Stimulated activated naive B cell treated with anti-CD40 and anti-IgM and Interleukin-4, amounts not matched to agents 10 μg/mL and 1 μg/mL and 100 μg/mL, for 72 hours (primary cell): ENCODE measurements at regions not wholly inside any gene's neighbourhood (a gene's known extent, or its start where the extent isn't known, plus 50 kb on each side); places are given as distances from the start of the nearest gene placed in this dataset.
A peak's percentile ranks its signal among the peaks of the same experiment; 100 is the strongest.
"Not testable (repeated sequence)": the region's sequence is repeated elsewhere in the genome, so short reads cannot be mapped to it uniquely, and the experiment has no call there.

Experiments used
- ATAC-seq, 2 donors: fragments of 150-1000 bp; cut with Tn5 transposase; replicated peaks; 2 replicates each; pipeline ENCODE4 v1.10.0; 2021; ENCODE audit warnings: moderate library complexity in 1 of 2
- DNase-seq: peaks from one replicate; pipeline ENCODE4 v3.0.0; 2021
- H3K27ac Mint-ChIP-seq: one replicate; pipeline ENCODE4 v1.8.0; 2022; ENCODE audit warnings: mild to moderate bottlenecking, mixed read lengths
- H3K27me3 Mint-ChIP-seq, 2 donors: one replicate each; pipeline ENCODE4 v1.8.0; 2022; ENCODE audit warnings: mixed read lengths in 2 of 2
- H3K36me3 Mint-ChIP-seq, 2 donors: one replicate each; pipeline ENCODE4 v1.8.0; 2022; ENCODE audit warnings: mixed read lengths in 2 of 2, mild to moderate bottlenecking in 1 of 2
- H3K4me1 Mint-ChIP-seq, 2 donors: one replicate each; pipeline ENCODE4 v1.8.0; 2022; ENCODE audit warnings: mixed read lengths in 2 of 2, mild to moderate bottlenecking in 1 of 2
- H3K4me3 Mint-ChIP-seq, 2 donors: one replicate each; pipeline ENCODE4 v1.8.0; 2022; ENCODE audit warnings: mild to moderate bottlenecking in 2 of 2, mixed read lengths in 2 of 2, moderate library complexity in 1 of 2
- H3K9me3 Mint-ChIP-seq, 2 donors: one replicate each; pipeline ENCODE4 v1.8.0; 2022; ENCODE audit warnings: mixed read lengths in 2 of 2, mild to moderate bottlenecking in 1 of 2

DNA sequence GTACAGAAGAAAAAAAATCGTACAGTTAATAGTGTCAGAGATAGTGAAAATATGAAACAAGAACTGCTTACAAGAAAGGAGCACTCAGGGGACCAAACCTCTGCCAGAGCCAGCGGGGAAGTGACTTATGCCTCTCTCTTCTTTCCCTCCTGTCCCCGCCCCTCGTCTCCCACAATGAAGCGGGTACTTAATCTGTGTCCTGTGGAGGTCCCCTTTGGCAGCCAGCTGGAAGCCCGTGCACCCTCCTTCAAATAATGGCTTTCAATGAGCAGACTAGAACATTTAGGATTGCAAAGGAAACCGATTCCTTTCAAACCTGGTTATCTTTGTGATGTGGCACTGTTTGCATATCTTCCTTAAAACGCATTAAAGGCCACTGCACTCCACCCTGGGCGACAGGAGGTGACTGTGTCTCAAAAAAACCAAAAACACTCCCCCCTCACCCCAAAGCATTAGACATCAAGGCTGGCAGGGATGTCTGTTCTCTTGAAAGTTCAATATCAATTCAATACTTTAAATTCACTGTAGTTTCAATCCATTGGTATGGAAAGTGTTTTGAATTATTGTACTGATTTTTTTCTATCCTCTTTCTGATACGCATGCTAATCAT lies 51.7 kb downstream of the PPIAL4C start:
- H3K27me3 Mint-ChIP-seq, DNase-seq, ATAC-seq, H3K9me3 Mint-ChIP-seq, H3K36me3 Mint-ChIP-seq: not testable (repeated sequence)
- Mint-ChIP-seq H3K27ac (peak overlapping the region; percentile 100), H3K4me1 (peaks cover 17 to 36% of the 10 kb centered on the region in 2 donors), H3K4me3 (peak overlapping the region; percentile 84 to 93)

DNA sequence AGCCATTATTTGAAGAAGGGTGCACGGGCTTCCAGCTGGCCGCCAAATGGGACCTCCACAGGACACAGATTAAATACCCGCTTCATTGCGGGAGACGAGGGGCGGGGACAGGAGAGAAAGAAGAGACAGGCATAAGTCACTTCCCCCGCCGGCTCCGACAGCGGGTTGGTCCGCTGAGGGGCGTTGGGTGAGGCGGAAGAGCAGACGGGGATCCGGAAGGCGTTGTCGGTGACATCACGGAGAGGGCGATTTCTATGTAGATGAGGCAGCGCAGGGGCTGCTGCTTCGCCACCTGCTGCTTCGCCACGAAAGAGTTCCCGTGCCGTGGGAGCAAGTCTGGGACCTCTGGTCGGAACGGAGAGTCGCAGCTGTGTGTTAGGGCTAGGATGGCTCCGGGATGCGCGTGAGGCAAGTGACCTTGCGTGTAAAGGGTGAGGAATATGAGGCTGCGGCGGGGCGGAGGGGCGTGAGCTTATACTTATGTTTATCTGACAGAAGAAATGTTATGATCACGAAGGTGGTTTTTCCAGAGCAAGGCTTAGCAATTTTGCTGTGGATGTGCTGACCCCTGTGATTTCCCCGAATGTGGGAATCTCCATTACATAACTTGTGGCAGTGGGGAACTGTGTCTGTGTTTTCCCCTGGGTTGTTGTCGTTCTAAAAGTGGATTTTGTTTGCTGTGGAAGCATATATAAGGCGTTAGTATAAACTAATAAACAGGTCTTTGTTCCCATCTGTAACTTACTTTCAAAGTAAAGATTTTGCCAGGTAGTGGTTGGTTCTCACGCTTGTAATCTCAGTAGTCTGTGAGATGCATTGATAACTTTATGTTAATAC lies 52.9 kb downstream of the PPIAL4C start:
- peak; percentile 83 to 87 for ATAC-seq
- DNase-seq = peak; percentile 91
- Mint-ChIP-seq H3K4me3 (peak overlapping the region; percentile 84 to 93), H3K27ac (peak overlapping the region; percentile 100), H3K4me1 (peaks cover 17 to 36% of the 10 kb centered on the region in 2 donors)
- H3K9me3 Mint-ChIP-seq, H3K27me3 Mint-ChIP-seq, H3K36me3 Mint-ChIP-seq: not testable (repeated sequence)

DNA sequence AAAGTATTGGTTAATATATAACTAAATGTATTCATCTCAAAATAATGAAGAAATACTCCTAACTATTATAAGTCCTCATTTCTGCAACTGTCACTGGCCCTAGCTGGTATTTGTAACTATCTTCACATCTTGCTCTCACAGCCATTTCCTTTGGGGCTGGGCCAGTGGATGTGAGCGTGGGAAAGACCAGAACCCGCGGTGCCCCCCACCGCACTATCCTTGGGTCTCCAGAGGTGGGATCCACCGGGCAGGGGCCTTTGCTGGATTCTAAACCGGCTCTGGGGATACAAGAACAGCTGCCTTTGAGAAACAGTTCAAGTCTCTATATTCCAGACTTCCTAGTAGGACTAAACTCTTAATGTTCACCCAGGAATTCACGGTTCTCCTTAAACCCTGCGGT lies 54.8 kb downstream of the PPIAL4C start:
- H3K27me3 Mint-ChIP-seq, H3K36me3 Mint-ChIP-seq, H3K9me3 Mint-ChIP-seq, DNase-seq, H3K27ac Mint-ChIP-seq, H3K4me3 Mint-ChIP-seq, ATAC-seq: not testable (repeated sequence)
- H3K4me1 Mint-ChIP-seq = peaks cover 17 to 36% of the 10 kb centered on the region in 2 donors

DNA sequence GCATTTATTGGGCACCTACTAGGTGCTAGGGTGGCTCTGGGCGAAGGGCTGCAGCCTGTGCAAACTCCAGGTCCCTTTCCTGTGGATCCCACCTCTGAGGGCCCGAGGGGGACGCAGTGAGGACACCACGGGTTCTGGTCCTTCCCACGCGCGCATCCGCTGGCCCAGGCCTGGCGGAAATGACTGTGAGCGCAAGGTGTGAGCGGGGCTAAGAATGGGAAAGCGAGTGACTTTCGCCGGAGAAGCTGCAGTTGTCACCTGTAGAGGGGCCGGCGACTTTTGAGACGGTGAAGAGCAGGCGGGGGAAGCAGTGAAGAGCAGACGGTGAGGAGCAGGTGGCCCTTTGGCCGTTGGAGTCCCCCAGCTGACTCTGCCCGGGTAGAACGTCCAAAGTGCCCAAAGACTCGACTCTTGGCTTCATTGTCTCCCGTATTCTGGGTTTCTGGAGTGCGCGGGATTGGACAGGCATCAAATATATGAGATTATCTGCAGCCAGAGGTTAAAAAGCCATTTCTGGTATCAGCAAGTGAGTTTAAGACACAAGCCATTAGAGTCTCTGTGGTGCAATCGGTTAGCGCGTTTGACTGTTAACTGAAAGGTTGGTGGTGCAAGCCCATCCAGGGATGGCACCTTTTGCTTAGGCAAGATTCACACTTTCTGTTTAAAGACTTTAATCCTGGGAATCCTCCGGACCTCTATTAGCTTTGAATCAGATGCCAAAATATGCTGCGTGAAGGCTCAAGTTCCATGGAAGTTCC lies 55.4 kb downstream of the PPIAL4C start:
- H3K4me3 Mint-ChIP-seq, H3K27me3 Mint-ChIP-seq, ATAC-seq, H3K9me3 Mint-ChIP-seq, H3K27ac Mint-ChIP-seq, DNase-seq, H3K36me3 Mint-ChIP-seq: not testable (repeated sequence)
- peaks cover 12 to 31% of the 10 kb centered on the region in 2 donors for H3K4me1 Mint-ChIP-seq

DNA sequence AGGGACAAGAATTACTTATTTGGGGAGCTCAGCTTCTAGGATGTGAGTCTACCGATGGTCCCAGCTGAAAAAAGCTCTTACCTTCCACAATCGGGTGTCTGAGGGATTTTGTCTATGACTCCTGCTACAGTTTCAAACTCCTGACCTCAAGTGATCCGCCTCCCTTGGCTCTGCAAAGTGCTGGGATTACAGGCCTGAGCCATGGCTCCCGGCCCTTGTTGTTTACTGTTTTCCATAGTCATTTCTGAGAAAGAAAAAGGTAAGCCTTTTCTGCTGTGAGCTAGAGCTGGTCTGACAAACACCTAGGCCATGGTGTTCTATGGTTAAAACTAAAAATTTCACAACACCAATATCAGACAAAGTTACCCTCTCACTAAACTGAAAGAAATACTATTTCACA lies 57.5 kb downstream of the PPIAL4C start:
- not testable (repeated sequence) for H3K27me3 Mint-ChIP-seq, ATAC-seq, H3K27ac Mint-ChIP-seq, H3K9me3 Mint-ChIP-seq, H3K36me3 Mint-ChIP-seq, DNase-seq, H3K4me3 Mint-ChIP-seq
- peaks cover 7 to 18% of the 10 kb centered on the region in 2 donors for H3K4me1 Mint-ChIP-seq

DNA sequence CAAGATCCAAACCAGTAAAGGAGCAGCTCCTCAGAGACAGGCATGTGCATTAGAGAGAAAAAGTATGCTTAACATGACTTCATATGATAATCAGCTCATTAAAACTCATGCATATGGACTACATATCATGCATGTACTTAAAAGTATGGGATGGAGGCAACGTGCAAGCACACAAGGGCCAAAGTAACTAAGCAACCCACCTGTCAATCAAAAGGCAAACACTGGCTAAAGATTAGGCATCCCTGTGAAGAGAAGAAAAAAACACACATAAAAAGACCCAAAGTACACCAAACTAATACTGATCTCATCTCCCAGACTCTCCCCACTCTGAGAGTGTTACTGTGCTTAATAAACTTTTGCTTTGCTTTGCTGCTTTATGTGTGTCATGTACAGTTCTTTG lies 61.2 kb downstream of the PPIAL4C start:
- ATAC-seq, H3K9me3 Mint-ChIP-seq, H3K4me3 Mint-ChIP-seq, H3K4me1 Mint-ChIP-seq, H3K27ac Mint-ChIP-seq, H3K27me3 Mint-ChIP-seq, H3K36me3 Mint-ChIP-seq, DNase-seq: not testable (repeated sequence)

DNA sequence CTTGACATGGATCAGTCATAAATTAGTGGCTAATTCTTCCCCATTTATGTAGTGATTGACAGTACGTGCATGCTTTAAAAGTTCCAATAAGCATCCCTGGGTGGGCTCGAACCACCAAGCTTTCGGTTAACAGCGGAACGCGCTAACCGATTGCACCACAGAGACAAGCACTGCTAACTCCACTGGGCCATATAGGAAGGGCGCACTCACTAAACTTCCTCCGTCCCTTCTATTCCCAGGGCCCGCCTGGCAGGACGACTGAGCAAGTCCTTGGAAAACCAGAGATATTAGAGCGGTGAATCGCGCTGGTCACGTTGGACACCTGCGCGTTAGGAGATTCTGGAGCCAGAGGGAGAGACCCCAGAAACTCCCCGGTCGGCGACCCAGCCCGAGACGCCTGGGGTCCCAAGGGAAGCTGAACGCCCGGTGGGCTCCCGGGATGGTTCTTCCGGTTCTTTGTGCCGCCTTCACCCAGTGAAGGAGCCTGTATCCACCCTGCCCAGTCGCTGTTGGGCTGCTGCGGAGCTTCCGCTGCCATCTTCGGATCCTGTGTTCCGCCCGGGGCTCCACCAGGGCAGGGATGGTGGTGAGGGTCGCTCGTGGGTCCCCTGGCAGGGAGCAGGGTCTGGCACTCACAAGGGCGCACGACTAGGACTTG lies 62.8 kb downstream of the PPIAL4C start:
- DNase-seq, H3K36me3 Mint-ChIP-seq, H3K27me3 Mint-ChIP-seq, H3K4me1 Mint-ChIP-seq, H3K9me3 Mint-ChIP-seq: not testable (repeated sequence)
- Mint-ChIP-seq H3K4me3 (peak overlapping the region; percentile 89 to 91), H3K27ac (peak overlapping the region; percentile 93)
- ATAC-seq = peak; percentile 60 to 67

DNA sequence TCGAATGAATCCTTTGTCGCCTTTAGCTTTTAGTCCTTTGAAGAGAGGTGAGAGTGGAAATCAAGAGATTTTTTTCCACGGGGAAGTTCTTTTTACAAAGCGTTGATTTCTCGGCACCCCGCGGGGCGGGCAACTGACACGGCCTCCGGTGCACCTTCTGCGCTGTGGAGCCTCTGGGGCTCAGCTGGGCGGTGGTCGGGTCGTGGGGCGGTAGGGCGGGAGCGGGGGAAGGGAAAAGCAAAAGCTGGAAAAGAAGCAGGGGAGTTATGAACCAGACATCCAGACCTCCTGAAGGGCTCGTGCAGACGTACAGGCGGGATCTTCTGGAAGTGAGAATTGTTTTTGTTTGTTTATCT lies 63.3 kb downstream of the PPIAL4C start:
- H3K9me3 Mint-ChIP-seq, H3K27ac Mint-ChIP-seq, H3K4me1 Mint-ChIP-seq, DNase-seq, H3K36me3 Mint-ChIP-seq, H3K27me3 Mint-ChIP-seq: not testable (repeated sequence)
- peak overlapping the region in 1 of 2 donors; percentile 67 for H3K4me3 Mint-ChIP-seq
- ATAC-seq = peak in 1 of 2 donors; percentile 12

DNA sequence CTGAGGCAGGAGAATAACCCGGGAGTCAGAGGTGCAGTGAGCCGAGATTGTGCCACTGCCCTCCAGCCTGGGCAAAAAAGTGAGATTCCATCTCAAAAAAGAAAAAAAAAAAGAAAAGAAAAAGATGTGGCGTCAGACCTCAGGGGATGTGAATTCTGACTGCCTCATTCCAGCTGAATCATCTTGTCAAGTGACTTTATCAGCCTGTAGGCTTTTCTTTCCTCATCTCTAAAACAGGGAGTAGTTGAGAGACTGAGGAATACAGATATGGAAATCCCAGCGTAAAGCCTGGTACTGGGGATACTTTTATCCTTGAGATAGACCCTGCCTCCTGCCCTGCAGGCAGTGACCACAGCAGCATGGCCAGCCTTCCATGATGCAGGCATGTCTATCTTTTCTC lies 74.1 kb downstream of the PPIAL4C start:
- H3K4me1 Mint-ChIP-seq, H3K9me3 Mint-ChIP-seq, H3K36me3 Mint-ChIP-seq, DNase-seq, H3K27ac Mint-ChIP-seq, H3K4me3 Mint-ChIP-seq, H3K27me3 Mint-ChIP-seq, ATAC-seq: not testable (repeated sequence)

DNA sequence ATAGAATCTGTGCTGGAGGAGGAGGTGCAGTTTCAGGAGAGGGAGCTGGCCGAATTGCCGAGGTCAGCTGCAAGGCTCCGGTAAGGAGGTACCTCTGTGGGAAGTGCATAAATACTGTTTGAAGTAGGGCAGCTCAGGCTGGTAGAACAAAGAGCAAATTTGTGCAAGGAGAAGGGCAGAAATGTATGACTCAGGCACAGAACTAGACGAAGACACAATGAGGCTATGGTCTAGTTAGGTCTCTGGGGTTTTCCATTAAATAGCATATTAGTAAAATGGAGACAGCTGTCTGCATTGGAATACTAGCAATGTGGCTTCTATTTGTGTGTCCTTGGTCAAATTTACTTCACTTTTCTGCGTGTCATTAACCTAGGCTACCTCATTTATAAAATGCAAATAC lies 74.5 kb downstream of the PPIAL4C start:
- H3K27me3 Mint-ChIP-seq, H3K4me1 Mint-ChIP-seq, DNase-seq, H3K4me3 Mint-ChIP-seq, ATAC-seq, H3K9me3 Mint-ChIP-seq, H3K36me3 Mint-ChIP-seq, H3K27ac Mint-ChIP-seq: not testable (repeated sequence)

DNA sequence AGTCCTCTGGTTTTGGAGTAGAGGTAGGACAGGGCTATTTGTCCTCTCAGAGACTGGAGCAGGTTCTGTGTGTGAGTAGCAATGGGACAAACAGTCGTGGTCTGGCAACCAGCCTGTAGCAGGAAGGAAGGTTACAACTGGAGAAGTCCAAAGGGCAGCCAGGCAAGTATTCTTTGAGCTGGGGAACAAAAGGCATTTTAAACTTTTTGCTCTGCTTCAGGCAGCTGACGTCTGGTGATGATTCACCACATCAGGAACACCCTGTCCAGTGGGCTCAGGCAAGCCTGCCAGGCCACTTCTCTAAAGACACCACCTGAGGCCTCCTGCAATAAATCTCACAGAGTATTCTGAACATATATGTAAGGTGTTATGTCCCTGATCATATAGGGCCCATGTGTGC lies 81.0 kb downstream of the PPIAL4C start:
- not testable (repeated sequence) for ATAC-seq, H3K27ac Mint-ChIP-seq, H3K4me1 Mint-ChIP-seq, DNase-seq, H3K27me3 Mint-ChIP-seq, H3K9me3 Mint-ChIP-seq, H3K4me3 Mint-ChIP-seq, H3K36me3 Mint-ChIP-seq

DNA sequence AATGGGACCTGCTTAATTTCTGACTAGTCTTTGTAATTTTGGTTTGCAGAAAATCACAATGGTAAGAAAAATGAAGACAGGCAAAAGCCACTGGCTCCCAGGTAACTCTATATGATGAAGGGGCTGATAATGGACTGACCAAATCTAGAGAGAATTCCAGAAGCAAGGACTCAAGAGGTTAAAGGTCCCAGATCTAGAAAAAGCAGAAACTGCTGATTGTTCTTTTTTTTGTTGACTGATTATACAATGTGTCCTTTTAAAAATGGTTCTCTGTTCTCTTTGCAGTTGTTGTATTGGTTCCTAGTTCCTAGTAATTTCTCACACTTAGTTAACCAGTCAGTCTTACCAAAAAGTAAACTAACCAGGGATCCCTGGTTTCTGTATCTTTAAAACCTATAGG lies 81.4 kb downstream of the PPIAL4C start:
- not testable (repeated sequence) for H3K36me3 Mint-ChIP-seq, H3K27ac Mint-ChIP-seq, H3K9me3 Mint-ChIP-seq, ATAC-seq, H3K27me3 Mint-ChIP-seq, DNase-seq, H3K4me1 Mint-ChIP-seq, H3K4me3 Mint-ChIP-seq

DNA sequence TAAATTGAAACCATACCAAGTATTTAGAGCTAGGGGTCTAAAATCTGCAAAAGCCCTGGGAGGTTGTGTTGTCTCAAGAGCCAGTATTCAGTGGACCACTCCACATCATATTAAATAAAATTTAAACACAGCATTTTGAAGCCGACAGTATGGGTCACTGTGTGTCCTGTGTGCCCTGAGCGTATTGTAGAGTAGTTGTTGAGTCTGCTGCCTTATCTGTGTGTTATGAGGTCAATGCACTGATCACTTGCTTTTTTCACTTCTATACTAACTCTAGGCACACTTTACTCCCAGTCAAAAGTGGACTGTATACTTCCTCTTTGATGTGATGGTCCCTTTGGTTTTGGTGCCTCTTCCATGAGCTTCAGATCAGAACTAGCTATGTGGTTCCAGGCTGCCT lies 81.9 kb downstream of the PPIAL4C start:
- not testable (repeated sequence) for H3K4me3 Mint-ChIP-seq, H3K9me3 Mint-ChIP-seq, H3K27ac Mint-ChIP-seq, H3K27me3 Mint-ChIP-seq, DNase-seq, H3K36me3 Mint-ChIP-seq, H3K4me1 Mint-ChIP-seq
- peak; percentile 41 for ATAC-seq

DNA sequence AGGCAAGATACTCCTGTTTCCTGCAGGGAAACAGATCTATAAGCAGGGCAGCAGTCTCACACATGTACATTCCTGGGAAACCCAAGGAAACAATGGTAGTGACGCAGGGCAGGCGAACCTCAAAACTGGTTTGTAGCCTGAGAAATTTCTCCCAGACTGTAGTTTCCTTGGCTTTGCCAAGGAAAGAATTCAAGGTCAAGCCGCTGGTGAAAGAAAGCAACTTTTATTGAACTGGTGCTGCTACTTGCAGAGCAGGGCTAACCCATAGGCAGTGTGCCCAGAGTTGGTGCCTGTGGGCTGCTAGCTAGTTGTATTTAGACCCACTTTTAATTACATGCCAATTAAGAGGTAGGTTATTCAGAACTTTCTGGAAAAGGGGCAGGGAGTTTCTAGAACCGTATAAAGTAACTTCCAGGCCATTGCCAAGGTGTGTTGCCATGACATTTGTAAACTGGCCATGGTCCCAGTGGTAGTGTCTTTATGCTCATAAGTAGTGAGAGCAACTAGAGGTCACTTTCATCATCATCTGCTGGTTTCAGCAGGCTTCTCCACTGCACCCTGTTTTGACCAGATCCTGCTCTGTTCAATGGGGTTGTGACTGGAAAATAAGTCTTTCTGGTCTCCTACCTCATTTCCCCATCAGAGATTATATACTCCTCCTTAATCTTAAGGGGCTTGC lies 89.7 kb downstream of the PPIAL4C start:
- H3K27me3 Mint-ChIP-seq, DNase-seq, ATAC-seq, H3K4me3 Mint-ChIP-seq, H3K4me1 Mint-ChIP-seq, H3K9me3 Mint-ChIP-seq, H3K27ac Mint-ChIP-seq, H3K36me3 Mint-ChIP-seq: not testable (repeated sequence)
